HEK293 (cell line): ENCODE measurements at regions not wholly inside any gene's neighbourhood (a gene's known extent, or its start where the extent isn't known, plus 50 kb on each side); places are given as distances from the start of the nearest gene placed in this dataset.

ENCODE experiments used
- CTCF ChIA-PET: fragments of 350-600 bp; formaldehyde crosslinking; extraction: SDS; loops from one replicate; lab custom pipeline; 2021; ENCODE audit warnings: antibody characterized with exemption; lab: Yijun Ruan, JAX
- POLR2A ChIA-PET: fragments of 300-600 bp; formaldehyde crosslinking; extraction: SDS; loops from one replicate; lab custom pipeline; 2020; ENCODE audit warnings: antibody characterized with exemption, inconsistent platforms; lab: Yijun Ruan, JAX
- H3K27ac ChIP-seq: fragments of 200-500 bp; sonication (Bioruptor generic); 2 replicates; pipeline ENCODE4 v1.5.1; 2014; ENCODE audit warnings: low read depth, low read length, control low read depth, inconsistent platforms; ENCODE audit errors: extremely low read depth
- H3K36me3 ChIP-seq, 2 experiments: fragments of 200-500 bp in 1 of 2; sonication (Bioruptor generic) in 1 of 2; 1 replicate in 1 of 2; 2 replicates in 1 of 2; pipeline ENCODE4 v1.5.1; 2014 to 2017; ENCODE audit warnings: inconsistent platforms in 2 of 2, low read length in 2 of 2; ENCODE audit not compliant: control insufficient read depth in 2 of 2, insufficient read depth in 1 of 2
- H3K4me1 ChIP-seq: fragments of 200-500 bp; sonication (Bioruptor generic); 2 replicates; pipeline ENCODE4 v1.5.1; 2014; ENCODE audit warnings: mild to moderate bottlenecking, low read length, inconsistent platforms; ENCODE audit not compliant: control insufficient read depth, insufficient read depth
- H3K4me3 ChIP-seq: 2 replicates; pipeline ENCODE4 v1.5.1; 2011; ENCODE audit warnings: low read depth, mild to moderate bottlenecking, control low read depth, low read length, moderate library complexity
- H3K9me3 ChIP-seq: fragments of 200-500 bp; sonication (Bioruptor generic); 2 replicates; pipeline ENCODE4 v1.5.1; 2014; ENCODE audit warnings: low read depth, low read length, inconsistent platforms; ENCODE audit not compliant: control insufficient read depth, insufficient read depth
- FEZF1 ChIP-seq: fragments of 450-650 bp; formaldehyde crosslinking; IDR thresholded peaks from 2 replicates; pipeline ENCODE4 v1.5.1; 2016; ENCODE audit warnings: missing biosample characterization, missing genetic modification characterization
- KLF16 ChIP-seq: fragments of 450-650 bp; formaldehyde crosslinking; IDR thresholded peaks from 2 replicates; pipeline ENCODE4 v1.5.1; 2017; ENCODE audit warnings: missing biosample characterization, missing genetic modification characterization
- ZBTB17 ChIP-seq: fragments of 450-650 bp; formaldehyde crosslinking; IDR thresholded peaks from 2 replicates; pipeline ENCODE4 v1.5.1; 2016; ENCODE audit warnings: missing biosample characterization, missing genetic modification characterization
- ZNF324 ChIP-seq: fragments of 450-650 bp; formaldehyde crosslinking; IDR thresholded peaks from 2 replicates; pipeline ENCODE4 v1.5.1; 2016; ENCODE audit warnings: missing biosample characterization, missing genetic modification characterization
- ZNF433 ChIP-seq: fragments of 450-650 bp; formaldehyde crosslinking; IDR thresholded peaks from 2 replicates; pipeline ENCODE4 v1.5.1; 2016; ENCODE audit warnings: missing biosample characterization, missing genetic modification characterization, low read depth
- ZNF629 ChIP-seq: fragments of 450-650 bp; formaldehyde crosslinking; IDR thresholded peaks from 2 replicates; pipeline ENCODE4 v1.5.1; 2017; ENCODE audit warnings: missing biosample characterization, missing genetic modification characterization
- ZNF777 ChIP-seq: fragments of 450-650 bp; formaldehyde crosslinking; IDR thresholded peaks from 2 replicates; pipeline ENCODE4 v1.5.1; 2017; ENCODE audit warnings: missing biosample characterization, missing genetic modification characterization, borderline replicate concordance
- TF ChIP-seq, protein P1 (sequence below): fragments of 450-650 bp; formaldehyde crosslinking; IDR thresholded peaks from 2 replicates; pipeline ENCODE4 v1.5.1; 2016; ENCODE audit warnings: missing biosample characterization, missing genetic modification characterization
- TF ChIP-seq, protein P2 (sequence below): fragments of 450-650 bp; formaldehyde crosslinking; IDR thresholded peaks from 2 replicates; pipeline ENCODE4 v1.5.0; 2017; ENCODE audit warnings: missing biosample characterization, missing genetic modification characterization, borderline replicate concordance
- TF ChIP-seq, protein P3 (sequence below): fragments of 450-650 bp; formaldehyde crosslinking; IDR thresholded peaks from 2 replicates; pipeline ENCODE4 v1.5.1; 2016; ENCODE audit warnings: missing biosample characterization, missing genetic modification characterization
- TF ChIP-seq, protein P4 (sequence below): fragments of 450-650 bp; formaldehyde crosslinking; conservative IDR thresholded peaks from 2 replicates; pipeline ENCODE4 v1.5.1; 2016; ENCODE audit warnings: low read depth, missing biosample characterization, missing genetic modification characterization
- TF ChIP-seq, protein P5 (sequence below): fragments of 450-650 bp; formaldehyde crosslinking; IDR thresholded peaks from 2 replicates; pipeline ENCODE4 v1.5.1; 2016; ENCODE audit warnings: missing biosample characterization, missing genetic modification characterization, borderline replicate concordance
- TF ChIP-seq, protein P6 (sequence below): fragments of 450-650 bp; formaldehyde crosslinking; IDR thresholded peaks from 2 replicates; pipeline ENCODE4 v1.5.1; 2016; ENCODE audit warnings: missing biosample characterization, missing genetic modification characterization

DNA sequence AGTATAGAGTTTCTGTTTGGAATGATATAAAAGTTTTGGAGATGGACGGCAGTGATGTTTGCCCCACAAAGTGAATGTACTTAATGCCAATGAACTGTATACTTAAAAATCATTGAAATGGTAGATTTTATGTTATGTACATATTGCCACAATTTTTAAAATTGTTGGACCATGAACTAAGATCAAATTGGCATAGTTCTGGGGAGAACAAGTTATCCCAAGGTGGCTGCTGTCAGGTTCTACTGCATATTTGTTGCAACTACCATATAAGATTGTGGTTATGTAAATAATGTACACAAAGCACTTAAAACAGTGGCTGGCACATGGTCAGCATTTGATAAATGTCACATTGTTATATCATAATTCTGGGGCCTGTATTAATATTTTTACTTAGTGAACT lies 466.4 kb downstream of the SIPA1L2 start:
- ChIA-PET CTCF (no interaction called here), POLR2A (no interaction called here)
- TF ChIP-seq, protein P1, sequence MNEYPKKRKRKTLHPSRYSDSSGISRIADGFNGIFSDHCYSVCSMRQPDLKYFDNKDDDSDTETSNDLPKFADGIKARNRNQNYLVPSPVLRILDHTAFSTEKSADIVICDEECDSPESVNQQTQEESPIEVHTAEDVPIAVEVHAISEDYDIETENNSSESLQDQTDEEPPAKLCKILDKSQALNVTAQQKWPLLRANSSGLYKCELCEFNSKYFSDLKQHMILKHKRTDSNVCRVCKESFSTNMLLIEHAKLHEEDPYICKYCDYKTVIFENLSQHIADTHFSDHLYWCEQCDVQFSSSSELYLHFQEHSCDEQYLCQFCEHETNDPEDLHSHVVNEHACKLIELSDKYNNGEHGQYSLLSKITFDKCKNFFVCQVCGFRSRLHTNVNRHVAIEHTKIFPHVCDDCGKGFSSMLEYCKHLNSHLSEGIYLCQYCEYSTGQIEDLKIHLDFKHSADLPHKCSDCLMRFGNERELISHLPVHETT: no peak
- TF ChIP-seq, protein P2, sequence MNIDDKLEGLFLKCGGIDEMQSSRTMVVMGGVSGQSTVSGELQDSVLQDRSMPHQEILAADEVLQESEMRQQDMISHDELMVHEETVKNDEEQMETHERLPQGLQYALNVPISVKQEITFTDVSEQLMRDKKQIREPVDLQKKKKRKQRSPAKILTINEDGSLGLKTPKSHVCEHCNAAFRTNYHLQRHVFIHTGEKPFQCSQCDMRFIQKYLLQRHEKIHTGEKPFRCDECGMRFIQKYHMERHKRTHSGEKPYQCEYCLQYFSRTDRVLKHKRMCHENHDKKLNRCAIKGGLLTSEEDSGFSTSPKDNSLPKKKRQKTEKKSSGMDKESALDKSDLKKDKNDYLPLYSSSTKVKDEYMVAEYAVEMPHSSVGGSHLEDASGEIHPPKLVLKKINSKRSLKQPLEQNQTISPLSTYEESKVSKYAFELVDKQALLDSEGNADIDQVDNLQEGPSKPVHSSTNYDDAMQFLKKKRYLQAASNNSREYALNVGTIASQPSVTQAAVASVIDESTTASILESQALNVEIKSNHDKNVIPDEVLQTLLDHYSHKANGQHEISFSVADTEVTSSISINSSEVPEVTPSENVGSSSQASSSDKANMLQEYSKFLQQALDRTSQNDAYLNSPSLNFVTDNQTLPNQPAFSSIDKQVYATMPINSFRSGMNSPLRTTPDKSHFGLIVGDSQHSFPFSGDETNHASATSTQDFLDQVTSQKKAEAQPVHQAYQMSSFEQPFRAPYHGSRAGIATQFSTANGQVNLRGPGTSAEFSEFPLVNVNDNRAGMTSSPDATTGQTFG (tag by site-specific recombination): no peak
- H3K4me3 ChIP-seq: no peak overlapping the region
- no peaks in the 10 kb centered on the region for H3K4me1 ChIP-seq
- H3K9me3 ChIP-seq: no peaks in the 10 kb centered on the region
- H3K27ac ChIP-seq: no peak overlapping the region
- no peaks in the 10 kb centered on the region for H3K36me3 ChIP-seq

DNA sequence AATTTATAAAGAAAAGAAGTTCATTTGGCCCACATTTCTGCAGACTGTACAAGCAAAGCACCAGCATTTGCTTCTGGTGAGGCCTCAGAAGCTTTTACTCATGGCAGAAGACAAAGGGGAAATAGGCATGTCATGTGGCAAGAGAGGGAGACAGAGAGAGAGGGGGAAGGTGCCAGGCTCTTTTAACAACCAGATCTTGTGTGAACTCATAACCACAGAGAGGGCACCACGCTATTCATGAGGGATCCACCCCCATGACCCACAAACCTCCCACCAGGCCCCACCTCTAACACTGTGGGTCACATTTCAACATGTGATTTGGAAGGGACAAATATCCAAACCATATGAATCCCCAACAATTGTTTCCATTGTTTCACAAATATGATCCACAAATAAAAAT lies 467.9 kb downstream of the SIPA1L2 start:
- Histone ChIP-seq H3K9me3 (no peaks in the 10 kb centered on the region), H3K4me1 (no peaks in the 10 kb centered on the region), H3K36me3 (no peaks in the 10 kb centered on the region), H3K4me3 (no peak overlapping the region), H3K27ac (no peak overlapping the region)
- ChIA-PET CTCF (interaction anchor here (0.8 kb wide), 1 partner anchor 436 kb away, joined by 3 read pairs; no protein-coding TSS in a partner anchor), POLR2A (no interaction called here)
- TF ChIP-seq, protein P3, sequence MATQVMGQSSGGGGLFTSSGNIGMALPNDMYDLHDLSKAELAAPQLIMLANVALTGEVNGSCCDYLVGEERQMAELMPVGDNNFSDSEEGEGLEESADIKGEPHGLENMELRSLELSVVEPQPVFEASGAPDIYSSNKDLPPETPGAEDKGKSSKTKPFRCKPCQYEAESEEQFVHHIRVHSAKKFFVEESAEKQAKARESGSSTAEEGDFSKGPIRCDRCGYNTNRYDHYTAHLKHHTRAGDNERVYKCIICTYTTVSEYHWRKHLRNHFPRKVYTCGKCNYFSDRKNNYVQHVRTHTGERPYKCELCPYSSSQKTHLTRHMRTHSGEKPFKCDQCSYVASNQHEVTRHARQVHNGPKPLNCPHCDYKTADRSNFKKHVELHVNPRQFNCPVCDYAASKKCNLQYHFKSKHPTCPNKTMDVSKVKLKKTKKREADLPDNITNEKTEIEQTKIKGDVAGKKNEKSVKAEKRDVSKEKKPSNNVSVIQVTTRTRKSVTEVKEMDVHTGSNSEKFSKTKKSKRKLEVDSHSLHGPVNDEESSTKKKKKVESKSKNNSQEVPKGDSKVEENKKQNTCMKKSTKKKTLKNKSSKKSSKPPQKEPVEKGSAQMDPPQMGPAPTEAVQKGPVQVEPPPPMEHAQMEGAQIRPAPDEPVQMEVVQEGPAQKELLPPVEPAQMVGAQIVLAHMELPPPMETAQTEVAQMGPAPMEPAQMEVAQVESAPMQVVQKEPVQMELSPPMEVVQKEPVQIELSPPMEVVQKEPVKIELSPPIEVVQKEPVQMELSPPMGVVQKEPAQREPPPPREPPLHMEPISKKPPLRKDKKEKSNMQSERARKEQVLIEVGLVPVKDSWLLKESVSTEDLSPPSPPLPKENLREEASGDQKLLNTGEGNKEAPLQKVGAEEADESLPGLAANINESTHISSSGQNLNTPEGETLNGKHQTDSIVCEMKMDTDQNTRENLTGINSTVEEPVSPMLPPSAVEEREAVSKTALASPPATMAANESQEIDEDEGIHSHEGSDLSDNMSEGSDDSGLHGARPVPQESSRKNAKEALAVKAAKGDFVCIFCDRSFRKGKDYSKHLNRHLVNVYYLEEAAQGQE (tag by site-specific recombination): no peak
- TF ChIP-seq KLF16 (tag by site-specific recombination) (no peak), ZNF433 (tag by site-specific recombination) (no peak), ZNF324 (tag by site-specific recombination) (no peak), ZNF629 (tag by site-specific recombination) (no peak), FEZF1 (tag by site-specific recombination) (no peak), ZBTB17 (tag by site-specific recombination) (no peak), ZNF777 (tag by site-specific recombination) (no peak)
- TF ChIP-seq, protein P4, sequence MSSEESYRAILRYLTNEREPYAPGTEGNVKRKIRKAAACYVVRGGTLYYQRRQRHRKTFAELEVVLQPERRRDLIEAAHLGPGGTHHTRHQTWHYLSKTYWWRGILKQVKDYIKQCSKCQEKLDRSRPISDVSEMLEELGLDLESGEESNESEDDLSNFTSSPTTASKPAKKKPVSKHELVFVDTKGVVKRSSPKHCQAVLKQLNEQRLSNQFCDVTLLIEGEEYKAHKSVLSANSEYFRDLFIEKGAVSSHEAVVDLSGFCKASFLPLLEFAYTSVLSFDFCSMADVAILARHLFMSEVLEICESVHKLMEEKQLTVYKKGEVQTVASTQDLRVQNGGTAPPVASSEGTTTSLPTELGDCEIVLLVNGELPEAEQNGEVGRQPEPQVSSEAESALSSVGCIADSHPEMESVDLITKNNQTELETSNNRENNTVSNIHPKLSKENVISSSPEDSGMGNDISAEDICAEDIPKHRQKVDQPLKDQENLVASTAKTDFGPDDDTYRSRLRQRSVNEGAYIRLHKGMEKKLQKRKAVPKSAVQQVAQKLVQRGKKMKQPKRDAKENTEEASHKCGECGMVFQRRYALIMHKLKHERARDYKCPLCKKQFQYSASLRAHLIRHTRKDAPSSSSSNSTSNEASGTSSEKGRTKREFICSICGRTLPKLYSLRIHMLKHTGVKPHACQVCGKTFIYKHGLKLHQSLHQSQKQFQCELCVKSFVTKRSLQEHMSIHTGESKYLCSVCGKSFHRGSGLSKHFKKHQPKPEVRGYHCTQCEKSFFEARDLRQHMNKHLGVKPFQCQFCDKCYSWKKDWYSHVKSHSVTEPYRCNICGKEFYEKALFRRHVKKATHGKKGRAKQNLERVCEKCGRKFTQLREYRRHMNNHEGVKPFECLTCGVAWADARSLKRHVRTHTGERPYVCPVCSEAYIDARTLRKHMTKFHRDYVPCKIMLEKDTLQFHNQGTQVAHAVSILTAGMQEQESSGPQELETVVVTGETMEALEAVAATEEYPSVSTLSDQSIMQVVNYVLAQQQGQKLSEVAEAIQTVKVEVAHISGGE (tag by site-specific recombination): no peak
- TF ChIP-seq, protein P5, sequence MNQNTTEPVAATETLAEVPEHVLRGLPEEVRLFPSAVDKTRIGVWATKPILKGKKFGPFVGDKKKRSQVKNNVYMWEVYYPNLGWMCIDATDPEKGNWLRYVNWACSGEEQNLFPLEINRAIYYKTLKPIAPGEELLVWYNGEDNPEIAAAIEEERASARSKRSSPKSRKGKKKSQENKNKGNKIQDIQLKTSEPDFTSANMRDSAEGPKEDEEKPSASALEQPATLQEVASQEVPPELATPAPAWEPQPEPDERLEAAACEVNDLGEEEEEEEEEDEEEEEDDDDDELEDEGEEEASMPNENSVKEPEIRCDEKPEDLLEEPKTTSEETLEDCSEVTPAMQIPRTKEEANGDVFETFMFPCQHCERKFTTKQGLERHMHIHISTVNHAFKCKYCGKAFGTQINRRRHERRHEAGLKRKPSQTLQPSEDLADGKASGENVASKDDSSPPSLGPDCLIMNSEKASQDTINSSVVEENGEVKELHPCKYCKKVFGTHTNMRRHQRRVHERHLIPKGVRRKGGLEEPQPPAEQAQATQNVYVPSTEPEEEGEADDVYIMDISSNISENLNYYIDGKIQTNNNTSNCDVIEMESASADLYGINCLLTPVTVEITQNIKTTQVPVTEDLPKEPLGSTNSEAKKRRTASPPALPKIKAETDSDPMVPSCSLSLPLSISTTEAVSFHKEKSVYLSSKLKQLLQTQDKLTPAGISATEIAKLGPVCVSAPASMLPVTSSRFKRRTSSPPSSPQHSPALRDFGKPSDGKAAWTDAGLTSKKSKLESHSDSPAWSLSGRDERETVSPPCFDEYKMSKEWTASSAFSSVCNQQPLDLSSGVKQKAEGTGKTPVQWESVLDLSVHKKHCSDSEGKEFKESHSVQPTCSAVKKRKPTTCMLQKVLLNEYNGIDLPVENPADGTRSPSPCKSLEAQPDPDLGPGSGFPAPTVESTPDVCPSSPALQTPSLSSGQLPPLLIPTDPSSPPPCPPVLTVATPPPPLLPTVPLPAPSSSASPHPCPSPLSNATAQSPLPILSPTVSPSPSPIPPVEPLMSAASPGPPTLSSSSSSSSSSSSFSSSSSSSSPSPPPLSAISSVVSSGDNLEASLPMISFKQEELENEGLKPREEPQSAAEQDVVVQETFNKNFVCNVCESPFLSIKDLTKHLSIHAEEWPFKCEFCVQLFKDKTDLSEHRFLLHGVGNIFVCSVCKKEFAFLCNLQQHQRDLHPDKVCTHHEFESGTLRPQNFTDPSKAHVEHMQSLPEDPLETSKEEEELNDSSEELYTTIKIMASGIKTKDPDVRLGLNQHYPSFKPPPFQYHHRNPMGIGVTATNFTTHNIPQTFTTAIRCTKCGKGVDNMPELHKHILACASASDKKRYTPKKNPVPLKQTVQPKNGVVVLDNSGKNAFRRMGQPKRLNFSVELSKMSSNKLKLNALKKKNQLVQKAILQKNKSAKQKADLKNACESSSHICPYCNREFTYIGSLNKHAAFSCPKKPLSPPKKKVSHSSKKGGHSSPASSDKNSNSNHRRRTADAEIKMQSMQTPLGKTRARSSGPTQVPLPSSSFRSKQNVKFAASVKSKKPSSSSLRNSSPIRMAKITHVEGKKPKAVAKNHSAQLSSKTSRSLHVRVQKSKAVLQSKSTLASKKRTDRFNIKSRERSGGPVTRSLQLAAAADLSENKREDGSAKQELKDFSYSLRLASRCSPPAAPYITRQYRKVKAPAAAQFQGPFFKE: no peak
- TF ChIP-seq, protein P6, sequence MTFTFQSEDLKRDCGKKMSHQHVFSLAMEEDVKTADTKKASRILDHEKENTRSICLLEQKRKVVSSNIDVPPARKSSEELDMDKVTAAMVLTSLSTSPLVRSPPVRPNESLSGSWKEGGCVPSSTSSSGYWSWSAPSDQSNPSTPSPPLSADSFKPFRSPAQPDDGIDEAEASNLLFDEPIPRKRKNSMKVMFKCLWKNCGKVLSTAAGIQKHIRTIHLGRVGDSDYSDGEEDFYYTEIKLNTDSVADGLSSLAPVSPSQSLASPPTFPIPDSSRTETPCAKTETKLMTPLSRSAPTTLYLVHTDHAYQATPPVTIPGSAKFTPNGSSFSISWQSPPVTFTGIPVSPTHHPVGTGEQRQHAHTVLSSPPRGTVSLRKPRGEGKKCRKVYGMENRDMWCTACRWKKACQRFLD: no peak
- TF ChIP-seq, all 188 proteins: peak for 0
